ENCODE measurements at regions not wholly inside any gene's neighbourhood (a gene's known extent, or its start where the extent isn't known, plus 50 kb on each side); places are given as distances from the start of the nearest gene placed in this dataset.
A peak's percentile ranks its signal among the peaks of the same experiment; 100 is the strongest.

- no peak for TF ChIP-seq CTCF (IDR thresholded peaks at IDR 0.05; ENCODE audit: control insufficient read depth, extremely low read depth, insufficient read depth)
Measured at GRCh38 chr9:89937051-89937450, 332.2 kb downstream of the GADD45G start.

GRCh38 chr9:89939181-89939580 lies 334.4 kb downstream of the GADD45G start:
- TF ChIP-seq CTCF (IDR thresholded peaks at IDR 0.05; ENCODE audit: control insufficient read depth, extremely low read depth, insufficient read depth), result no peak
- H3K4me3 ChIP-seq (ENCODE audit: low read depth, low read length), result no peak overlapping the region
- no peak for DNase-seq (ENCODE audit: low read depth)

More at GRCh38 chr9:89937051-89937450, 332.2 kb downstream of the GADD45G start:
- no peak overlapping the region for H3K4me3 ChIP-seq (ENCODE audit: low read depth, low read length)
- no peak for DNase-seq (ENCODE audit: low read depth)

- H3K4me3 ChIP-seq (ENCODE audit: low read depth, low read length), result no peak overlapping the region
- TF ChIP-seq CTCF (IDR thresholded peaks at IDR 0.05; ENCODE audit: control insufficient read depth, extremely low read depth, insufficient read depth), result no peak
- no peak for DNase-seq (ENCODE audit: low read depth)
Measured at GRCh38 chr9:89939626-89940292, 334.9 kb downstream of the GADD45G start.

DNA sequence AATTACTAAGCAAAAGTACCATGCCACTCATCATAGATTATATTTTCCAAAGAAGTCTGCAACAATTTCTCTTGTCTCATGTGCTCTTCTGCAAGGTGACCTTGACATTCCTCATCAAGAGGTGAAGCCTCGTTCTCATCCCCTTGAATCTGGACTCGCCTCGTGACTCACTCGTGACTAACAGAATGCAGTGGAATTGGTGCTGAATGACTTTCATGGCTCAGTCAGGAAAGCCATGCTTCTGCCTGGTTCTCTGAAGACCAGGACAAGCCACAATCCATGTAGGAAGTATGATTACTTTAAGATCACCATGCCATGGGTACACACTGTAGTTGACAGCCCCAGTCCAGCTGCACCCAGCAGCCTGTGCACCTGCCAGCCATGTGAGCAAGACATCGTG lies 335.8 kb downstream of the GADD45G start:
- no peak overlapping the region for H3K4me3 ChIP-seq (ENCODE audit: low read depth, low read length)
- DNase-seq (ENCODE audit: low read depth), result no peak
- TF ChIP-seq CTCF (IDR thresholded peaks at IDR 0.05; ENCODE audit: control insufficient read depth, extremely low read depth, insufficient read depth), result no peak

- TF ChIP-seq CTCF (IDR thresholded peaks at IDR 0.05; ENCODE audit: control insufficient read depth, extremely low read depth, insufficient read depth), result no peak
- no peak overlapping the region for H3K4me3 ChIP-seq (ENCODE audit: low read depth, low read length)
- DNase-seq (ENCODE audit: low read depth), result peak; percentile 58
Measured at GRCh38 chr9:89941875-89942274, 337.1 kb downstream of the GADD45G start.

DNA sequence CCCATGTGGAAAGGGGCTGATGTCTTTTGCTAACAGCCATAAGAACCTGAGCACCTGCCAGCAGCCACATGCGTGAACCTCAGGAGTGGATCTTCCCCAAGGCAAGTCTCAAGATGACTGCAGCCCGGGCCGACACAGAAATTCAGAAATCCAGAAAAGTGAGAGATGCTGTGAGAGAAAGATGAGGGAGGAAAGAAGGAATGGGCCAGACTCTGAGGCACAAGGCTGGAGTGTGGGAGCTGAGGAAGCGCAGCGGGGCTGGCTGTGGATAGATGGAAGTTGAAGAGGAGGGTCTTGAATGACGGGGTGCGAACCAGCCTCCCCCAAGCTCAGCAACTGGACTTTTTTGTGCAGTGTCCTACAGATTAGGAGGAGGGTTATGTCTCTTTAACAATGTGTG lies 337.8 kb downstream of the GADD45G start:
- DNase-seq (ENCODE audit: low read depth), result no peak
- no peak overlapping the region for H3K4me3 ChIP-seq (ENCODE audit: low read depth, low read length)
- TF ChIP-seq CTCF (IDR thresholded peaks at IDR 0.05; ENCODE audit: control insufficient read depth, extremely low read depth, insufficient read depth), result no peak

DNA sequence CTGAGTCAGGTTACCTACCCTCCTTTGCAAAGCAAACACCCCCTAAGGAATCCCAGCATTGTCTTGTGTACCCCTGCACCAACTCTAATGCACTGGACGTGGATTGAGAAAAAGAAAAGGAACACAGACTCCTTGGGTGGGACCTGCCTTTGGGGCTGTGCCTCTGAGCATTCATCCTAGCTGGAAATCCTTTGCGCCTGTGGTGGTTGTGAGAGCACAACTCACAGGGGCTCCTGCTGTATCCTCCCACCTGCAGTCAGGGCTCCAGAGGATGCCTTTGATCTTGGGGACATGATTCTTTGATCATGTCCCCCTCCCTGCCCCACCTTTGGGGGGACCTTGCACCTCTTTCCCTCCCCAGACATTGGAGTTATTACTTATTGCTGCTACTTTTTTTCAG lies 338.5 kb downstream of the GADD45G start:
- H3K4me3 ChIP-seq (ENCODE audit: low read depth, low read length), result no peak overlapping the region
- TF ChIP-seq CTCF (IDR thresholded peaks at IDR 0.05; ENCODE audit: control insufficient read depth, extremely low read depth, insufficient read depth), result no peak
- DNase-seq (ENCODE audit: low read depth), result no peak
